SK-N-SH treated with all-trans-retinoic acid at 6 μM for 48 hours (cell line): ENCODE measurements at regions not wholly inside any gene's neighbourhood (a gene's known extent, or its start where the extent isn't known, plus 50 kb on each side); places are given as distances from the start of the nearest gene placed in this dataset.

Experiments
- CSDC2 ChIP-seq: fragments of 250-450 bp; sonication (Bioruptor Pico); IDR thresholded peaks from 2 replicates; pipeline ENCODE4 v1.5.0; 2020; ENCODE audit warnings: mild to moderate bottlenecking, moderate library complexity
- GLIS3 ChIP-seq: fragments of 250-450 bp; sonication (Bioruptor Pico); IDR thresholded peaks from 2 replicates; pipeline ENCODE4 v1.5.0; 2020; ENCODE audit warnings: mild to moderate bottlenecking, moderate library complexity
- OSR1 ChIP-seq: fragments of 250-450 bp; sonication (Bioruptor Pico); IDR thresholded peaks from 2 replicates; pipeline ENCODE4 v1.8.0; 2022; ENCODE audit warnings: moderate library complexity, mild to moderate bottlenecking, inconsistent platforms
- RARB ChIP-seq: fragments of 250-450 bp; sonication (Bioruptor Pico); IDR thresholded peaks from 2 replicates; pipeline ENCODE4 v1.8.0; 2021; ENCODE audit warnings: mild to moderate bottlenecking, moderate library complexity
- SNAI2 ChIP-seq: fragments of 250-450 bp; sonication (Bioruptor Pico); IDR thresholded peaks from 2 replicates; pipeline ENCODE4 v1.5.0; 2020; ENCODE audit warnings: mild to moderate bottlenecking, moderate library complexity
- TCF4 ChIP-seq: fragments of 250-450 bp; sonication (Bioruptor Pico); IDR thresholded peaks from 2 replicates; pipeline ENCODE4 v1.8.0; 2021; ENCODE audit warnings: mild to moderate bottlenecking, moderate library complexity, borderline replicate concordance
- ZFP3 ChIP-seq: fragments of 250-450 bp; sonication (Bioruptor Pico); IDR thresholded peaks from 2 replicates; pipeline ENCODE4 v1.5.0; 2020; ENCODE audit warnings: mild to moderate bottlenecking, moderate library complexity
- ZNF8 ChIP-seq: fragments of 450-650 bp; formaldehyde crosslinking; IDR thresholded peaks from 2 replicates; pipeline ENCODE4 v1.5.0; 2020; ENCODE audit warnings: mild to moderate bottlenecking, moderate library complexity
- TF ChIP-seq, protein P1 (sequence below): fragments of 250-450 bp; sonication (Bioruptor Pico); IDR thresholded peaks from 2 replicates; pipeline ENCODE4 v1.8.0; 2020; ENCODE audit warnings: mild to moderate bottlenecking, moderate library complexity, borderline replicate concordance
- TF ChIP-seq, protein P2 (sequence below): fragments of 250-450 bp; sonication (Bioruptor Pico); IDR thresholded peaks from 2 replicates; pipeline ENCODE4 v1.5.1; 2020; ENCODE audit warnings: low read depth, mild to moderate bottlenecking, moderate library complexity
- TF ChIP-seq, protein P3 (sequence below): fragments of 250-450 bp; sonication (Bioruptor Pico); IDR thresholded peaks from 2 replicates; pipeline ENCODE4 v1.8.0; 2021; ENCODE audit warnings: low read depth, mild to moderate bottlenecking, moderate library complexity, borderline replicate concordance

GRCh38 chr17:43312011-43312410 is 78.2 kb upstream of the RNU2-1 start:
- TF ChIP-seq, protein P1, sequence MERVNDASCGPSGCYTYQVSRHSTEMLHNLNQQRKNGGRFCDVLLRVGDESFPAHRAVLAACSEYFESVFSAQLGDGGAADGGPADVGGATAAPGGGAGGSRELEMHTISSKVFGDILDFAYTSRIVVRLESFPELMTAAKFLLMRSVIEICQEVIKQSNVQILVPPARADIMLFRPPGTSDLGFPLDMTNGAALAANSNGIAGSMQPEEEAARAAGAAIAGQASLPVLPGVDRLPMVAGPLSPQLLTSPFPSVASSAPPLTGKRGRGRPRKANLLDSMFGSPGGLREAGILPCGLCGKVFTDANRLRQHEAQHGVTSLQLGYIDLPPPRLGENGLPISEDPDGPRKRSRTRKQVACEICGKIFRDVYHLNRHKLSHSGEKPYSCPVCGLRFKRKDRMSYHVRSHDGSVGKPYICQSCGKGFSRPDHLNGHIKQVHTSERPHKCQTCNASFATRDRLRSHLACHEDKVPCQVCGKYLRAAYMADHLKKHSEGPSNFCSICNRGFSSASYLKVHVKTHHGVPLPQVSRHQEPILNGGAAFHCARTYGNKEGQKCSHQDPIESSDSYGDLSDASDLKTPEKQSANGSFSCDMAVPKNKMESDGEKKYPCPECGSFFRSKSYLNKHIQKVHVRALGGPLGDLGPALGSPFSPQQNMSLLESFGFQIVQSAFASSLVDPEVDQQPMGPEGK (CRISPR knock-in tag), result no peak
- no peak for TF ChIP-seq CSDC2 (CRISPR knock-in tag)
- TF ChIP-seq ZNF8 (CRISPR knock-in tag), result no peak
- TF ChIP-seq TCF4 (CRISPR knock-in tag), result no peak
- TF ChIP-seq SNAI2 (CRISPR knock-in tag), result no peak
- no peak for TF ChIP-seq ZFP3
- TF ChIP-seq OSR1 (CRISPR knock-in tag), result no peak
- TF ChIP-seq GLIS3 (CRISPR knock-in tag), result no peak
- TF ChIP-seq, protein P2, sequence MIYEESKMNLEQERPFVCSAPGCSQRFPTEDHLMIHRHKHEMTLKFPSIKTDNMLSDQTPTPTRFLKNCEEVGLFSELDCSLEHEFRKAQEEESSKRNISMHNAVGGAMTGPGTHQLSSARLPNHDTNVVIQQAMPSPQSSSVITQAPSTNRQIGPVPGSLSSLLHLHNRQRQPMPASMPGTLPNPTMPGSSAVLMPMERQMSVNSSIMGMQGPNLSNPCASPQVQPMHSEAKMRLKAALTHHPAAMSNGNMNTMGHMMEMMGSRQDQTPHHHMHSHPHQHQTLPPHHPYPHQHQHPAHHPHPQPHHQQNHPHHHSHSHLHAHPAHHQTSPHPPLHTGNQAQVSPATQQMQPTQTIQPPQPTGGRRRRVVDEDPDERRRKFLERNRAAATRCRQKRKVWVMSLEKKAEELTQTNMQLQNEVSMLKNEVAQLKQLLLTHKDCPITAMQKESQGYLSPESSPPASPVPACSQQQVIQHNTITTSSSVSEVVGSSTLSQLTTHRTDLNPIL (CRISPR knock-in tag), result no peak
- TF ChIP-seq, protein P3, sequence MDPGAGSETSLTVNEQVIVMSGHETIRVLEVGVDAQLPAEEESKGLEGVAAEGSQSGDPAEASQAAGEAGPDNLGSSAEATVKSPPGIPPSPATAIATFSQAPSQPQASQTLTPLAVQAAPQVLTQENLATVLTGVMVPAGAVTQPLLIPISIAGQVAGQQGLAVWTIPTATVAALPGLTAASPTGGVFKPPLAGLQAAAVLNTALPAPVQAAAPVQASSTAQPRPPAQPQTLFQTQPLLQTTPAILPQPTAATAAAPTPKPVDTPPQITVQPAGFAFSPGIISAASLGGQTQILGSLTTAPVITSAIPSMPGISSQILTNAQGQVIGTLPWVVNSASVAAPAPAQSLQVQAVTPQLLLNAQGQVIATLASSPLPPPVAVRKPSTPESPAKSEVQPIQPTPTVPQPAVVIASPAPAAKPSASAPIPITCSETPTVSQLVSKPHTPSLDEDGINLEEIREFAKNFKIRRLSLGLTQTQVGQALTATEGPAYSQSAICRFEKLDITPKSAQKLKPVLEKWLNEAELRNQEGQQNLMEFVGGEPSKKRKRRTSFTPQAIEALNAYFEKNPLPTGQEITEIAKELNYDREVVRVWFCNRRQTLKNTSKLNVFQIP (CRISPR knock-in tag), result no peak
- TF ChIP-seq RARB, result no peak
